ENCODE measurements at regions not wholly inside any gene's neighbourhood (a gene's known extent, or its start where the extent isn't known, plus 50 kb on each side); places are given as distances from the start of the nearest gene placed in this dataset.

DNA sequence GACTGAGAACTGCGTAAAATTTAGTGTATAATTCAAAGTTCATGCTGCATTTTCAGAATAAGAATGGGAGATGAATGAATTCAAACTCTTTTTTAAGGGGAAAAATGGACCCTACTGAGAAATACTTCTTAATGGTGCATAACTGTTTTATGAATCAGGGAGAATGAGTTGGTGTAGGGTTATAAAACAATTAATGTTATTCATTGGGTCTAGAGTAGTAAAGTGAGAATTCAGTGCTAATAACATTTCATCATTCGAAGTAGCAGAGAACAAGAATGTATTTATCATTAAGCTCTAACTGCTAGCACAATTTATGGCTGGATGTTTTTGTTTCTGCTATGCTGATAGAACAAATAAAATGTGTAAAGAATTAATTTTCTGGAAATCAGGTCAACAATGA, 310.2 kb downstream of the SLITRK5 start:
- Histone ChIP-seq H3K27ac (no peak overlapping the region), H3K36me3 (no peaks in the 10 kb centered on the region), H3K4me3 (no peak overlapping the region), H3K4me1 (no peaks in the 10 kb centered on the region), H3K9me3 (no peaks in the 10 kb centered on the region), H3K27me3 (no peaks in the 10 kb centered on the region)
- TF ChIP-seq, protein P1, sequence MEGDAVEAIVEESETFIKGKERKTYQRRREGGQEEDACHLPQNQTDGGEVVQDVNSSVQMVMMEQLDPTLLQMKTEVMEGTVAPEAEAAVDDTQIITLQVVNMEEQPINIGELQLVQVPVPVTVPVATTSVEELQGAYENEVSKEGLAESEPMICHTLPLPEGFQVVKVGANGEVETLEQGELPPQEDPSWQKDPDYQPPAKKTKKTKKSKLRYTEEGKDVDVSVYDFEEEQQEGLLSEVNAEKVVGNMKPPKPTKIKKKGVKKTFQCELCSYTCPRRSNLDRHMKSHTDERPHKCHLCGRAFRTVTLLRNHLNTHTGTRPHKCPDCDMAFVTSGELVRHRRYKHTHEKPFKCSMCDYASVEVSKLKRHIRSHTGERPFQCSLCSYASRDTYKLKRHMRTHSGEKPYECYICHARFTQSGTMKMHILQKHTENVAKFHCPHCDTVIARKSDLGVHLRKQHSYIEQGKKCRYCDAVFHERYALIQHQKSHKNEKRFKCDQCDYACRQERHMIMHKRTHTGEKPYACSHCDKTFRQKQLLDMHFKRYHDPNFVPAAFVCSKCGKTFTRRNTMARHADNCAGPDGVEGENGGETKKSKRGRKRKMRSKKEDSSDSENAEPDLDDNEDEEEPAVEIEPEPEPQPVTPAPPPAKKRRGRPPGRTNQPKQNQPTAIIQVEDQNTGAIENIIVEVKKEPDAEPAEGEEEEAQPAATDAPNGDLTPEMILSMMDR (IDR thresholded peaks at IDR 0.05) = no peak
- DNase-seq (ENCODE audit: low spot score) = no peak

DNA sequence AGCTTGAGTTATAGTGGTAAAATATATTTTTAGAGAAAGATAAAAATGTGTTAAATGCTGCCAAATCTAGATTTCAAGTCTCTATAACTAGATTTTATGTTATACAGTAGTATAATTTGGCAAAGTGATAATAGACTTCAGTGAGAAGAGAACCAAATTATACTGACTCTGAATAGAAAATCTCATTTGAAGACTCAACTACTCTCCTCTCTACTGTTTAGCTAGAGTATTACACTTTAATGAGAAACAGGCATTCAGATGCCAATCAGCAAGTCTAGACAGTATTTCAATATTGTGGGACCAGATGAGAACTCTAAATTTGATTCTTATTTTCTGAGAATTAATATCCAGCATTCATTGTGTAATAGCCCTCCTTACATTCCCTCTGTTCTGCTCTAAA, 311.2 kb downstream of the SLITRK5 start:
- no peaks in the 10 kb centered on the region for H3K27me3 ChIP-seq

DNA sequence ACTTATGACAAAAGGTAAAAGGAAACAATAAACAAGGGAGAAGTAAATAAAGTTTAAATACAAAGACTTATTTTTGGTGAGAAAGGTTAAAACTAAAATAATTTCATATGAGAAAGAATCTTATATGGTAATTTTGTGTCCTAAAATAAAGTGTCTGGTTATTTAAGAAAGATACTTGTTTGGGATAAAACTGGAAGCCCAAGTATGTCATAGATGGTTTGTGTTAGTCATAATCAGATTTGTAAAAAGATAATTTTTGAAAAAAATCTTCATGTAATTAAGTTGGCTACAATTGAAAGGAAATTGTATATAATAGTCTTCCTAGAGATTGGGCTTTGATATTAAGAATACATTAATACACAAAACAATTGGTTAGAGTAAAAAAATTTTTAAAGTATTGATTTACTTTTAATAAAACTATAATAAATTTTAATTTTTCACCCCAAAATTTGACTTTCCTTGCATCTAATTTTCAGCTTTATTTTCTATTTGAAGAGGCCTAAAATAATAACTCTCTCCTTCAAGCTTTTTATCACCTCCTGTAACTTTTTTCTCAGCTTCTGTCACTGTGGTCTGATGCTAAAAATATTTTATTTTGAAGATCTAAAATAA, 315.6 kb downstream of the SLITRK5 start:
- no peaks in the 10 kb centered on the region for H3K4me1 ChIP-seq
- no peak for DNase-seq (ENCODE audit: low spot score)
- H3K36me3 ChIP-seq = no peaks in the 10 kb centered on the region
- H3K4me3 ChIP-seq = no peak overlapping the region
- H3K27ac ChIP-seq = no peak overlapping the region
- TF ChIP-seq, protein P1 (IDR thresholded peaks at IDR 0.05) = no peak
- H3K27me3 ChIP-seq = no peaks in the 10 kb centered on the region
- H3K9me3 ChIP-seq = no peaks in the 10 kb centered on the region

More for the DNA sequence above, 311.2 kb downstream of the SLITRK5 start:
- no peaks in the 10 kb centered on the region for H3K9me3 ChIP-seq
- no peaks in the 10 kb centered on the region for H3K4me1 ChIP-seq
- no peaks in the 10 kb centered on the region for H3K36me3 ChIP-seq
- TF ChIP-seq, protein P1 (IDR thresholded peaks at IDR 0.05) = no peak
- H3K27ac ChIP-seq = no peak overlapping the region
- no peak overlapping the region for H3K4me3 ChIP-seq
- no peak for DNase-seq (ENCODE audit: low spot score)

GRCh38 chr13:87998081-87998480, 326.9 kb downstream of the SLITRK5 start:
- no peaks in the 10 kb centered on the region for H3K4me1 ChIP-seq
- TF ChIP-seq, protein P1 (IDR thresholded peaks at IDR 0.05) = no peak
- no peaks in the 10 kb centered on the region for H3K9me3 ChIP-seq
- H3K4me3 ChIP-seq = no peak overlapping the region
- H3K27ac ChIP-seq = no peak overlapping the region
- no peaks in the 10 kb centered on the region for H3K27me3 ChIP-seq
- no peak for DNase-seq (ENCODE audit: low spot score)
- H3K36me3 ChIP-seq = no peaks in the 10 kb centered on the region

GRCh38 chr13:87999240-87999700, 328.1 kb downstream of the SLITRK5 start:
- TF ChIP-seq, protein P1 (IDR thresholded peaks at IDR 0.05) = no peak
- Histone ChIP-seq H3K27me3 (no peaks in the 10 kb centered on the region), H3K4me1 (no peaks in the 10 kb centered on the region), H3K36me3 (no peaks in the 10 kb centered on the region), H3K27ac (no peak overlapping the region), H3K9me3 (no peaks in the 10 kb centered on the region), H3K4me3 (no peak overlapping the region)
- DNase-seq (ENCODE audit: low spot score) = no peak

DNA sequence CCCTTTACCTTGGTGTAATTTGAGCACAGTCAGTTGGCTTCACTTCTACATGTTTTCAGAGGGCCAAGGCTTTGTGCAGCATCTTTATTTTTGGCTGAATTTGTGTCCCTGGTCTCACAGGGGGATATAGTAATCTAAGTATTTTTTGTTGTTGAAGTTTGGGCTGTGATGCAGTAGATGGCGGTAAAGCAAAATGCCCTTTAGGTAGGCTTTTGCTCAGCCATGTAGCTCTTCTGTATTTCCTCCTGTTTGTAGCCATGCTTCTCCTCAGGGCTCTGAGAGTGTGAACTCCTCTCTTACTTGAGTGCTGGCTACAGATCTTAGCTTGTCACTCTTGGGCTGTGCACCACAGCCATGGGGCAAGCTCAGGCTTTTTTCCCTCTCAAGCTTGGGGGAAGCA, 328.6 kb downstream of the SLITRK5 start:
- TF ChIP-seq, protein P1 (IDR thresholded peaks at IDR 0.05) = no peak
- H3K27me3 ChIP-seq = no peaks in the 10 kb centered on the region
- H3K27ac ChIP-seq = no peak overlapping the region
- no peak overlapping the region for H3K4me3 ChIP-seq
- H3K9me3 ChIP-seq = no peaks in the 10 kb centered on the region
- no peak for DNase-seq (ENCODE audit: low spot score)
- H3K36me3 ChIP-seq = no peaks in the 10 kb centered on the region
- H3K4me1 ChIP-seq = no peaks in the 10 kb centered on the region

Data from right atrium auricular region (tissue), 2 donors.